ENCODE measurements at regions not wholly inside any gene's neighbourhood (a gene's known extent, or its start where the extent isn't known, plus 50 kb on each side); places are given as distances from the start of the nearest gene placed in this dataset.

DNA sequence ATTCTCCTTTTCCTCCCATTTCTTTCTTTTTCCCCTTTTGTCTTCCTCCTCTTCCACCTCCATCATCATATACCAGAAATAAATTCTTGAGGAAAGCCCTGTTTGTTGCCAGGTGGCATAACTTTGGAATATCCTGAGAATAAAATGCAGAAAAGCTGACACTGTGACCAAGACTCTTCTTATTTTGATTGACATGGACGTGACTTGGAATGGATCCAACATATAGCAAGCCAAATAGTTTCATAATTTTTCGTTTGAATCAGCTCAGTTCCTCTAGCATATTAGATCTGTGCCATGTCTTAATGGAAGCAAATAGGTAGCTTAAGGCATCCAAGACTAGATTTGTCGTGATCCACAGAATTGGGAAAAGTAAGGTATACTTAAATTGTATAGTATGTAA lies 354.7 kb upstream of the FIGN start:
- TF ChIP-seq CTCF (IDR thresholded peaks at IDR 0.05), result no peak
- TF ChIP-seq POLR2A (IDR thresholded peaks at IDR 0.05; ENCODE audit: low read depth), result no peak

All from esophagus muscularis mucosa (tissue), 3 donors.